ENCODE measurements at regions not wholly inside any gene's neighbourhood (a gene's known extent, or its start where the extent isn't known, plus 50 kb on each side); places are given as distances from the start of the nearest gene placed in this dataset.

GRCh38 chr6:27836783-27837624 is 75.2 kb downstream of the OR2B2 start (continued):
- TF ChIP-seq ETV6 (CRISPR knock-in tag; conservative IDR thresholded peaks at IDR 0.05): no peak; the same call in 1 of the 2 replicates
- TF ChIP-seq GATAD2A (CRISPR knock-in tag; IDR thresholded peaks at IDR 0.05): peak; percentile 55
- TF ChIP-seq RFX3 (CRISPR knock-in tag; IDR thresholded peaks at IDR 0.05): no peak
- TF ChIP-seq TFDP1 (CRISPR knock-in tag; IDR thresholded peaks at IDR 0.05; ENCODE audit: borderline replicate concordance): no peak; the same call in 1 of the 2 replicates
- no peak for TF ChIP-seq RBAK (CRISPR knock-in tag; IDR thresholded peaks at IDR 0.05)
- no peak for TF ChIP-seq HIVEP1 (CRISPR knock-in tag; IDR thresholded peaks at IDR 0.05)
- TF ChIP-seq CBX1 (IDR thresholded peaks at IDR 0.05; ENCODE audit: low read depth): no peak
- TF ChIP-seq RAD51 (IDR thresholded peaks at IDR 0.05; ENCODE audit: borderline replicate concordance): no peak
- TF ChIP-seq ZNF891 (CRISPR knock-in tag; IDR thresholded peaks at IDR 0.05): peak; percentile 62; the same call in 1 of the 2 replicates
- no peak for TF ChIP-seq ZNF225 (CRISPR knock-in tag; IDR thresholded peaks at IDR 0.05)
- TF ChIP-seq ZNF687 (CRISPR knock-in tag; IDR thresholded peaks at IDR 0.05): no peak; the same call in 1 of the 2 replicates
- TF ChIP-seq ZFAT (CRISPR knock-in tag; conservative IDR thresholded peaks at IDR 0.05): 0 out of 2 replicates have a peak, but pooled peaks have one; percentile 55
- no peak for TF ChIP-seq ZNF282 (IDR thresholded peaks at IDR 0.05; ENCODE audit: partially characterized antibody)
- TF ChIP-seq ARID3A (IDR thresholded peaks at IDR 0.05; ENCODE audit: low read depth, low read length): no peak; the same call in 1 of the 2 replicates
- no peak for TF ChIP-seq U2AF2 (IDR thresholded peaks at IDR 0.05; ENCODE audit: low read depth, low read length)
- TF ChIP-seq CBX5 (CRISPR knock-in tag; IDR thresholded peaks at IDR 0.05; ENCODE audit: borderline replicate concordance): no peak; the same call in 1 of the 2 replicates
- no peak for TF ChIP-seq SCMH1 (CRISPR knock-in tag; IDR thresholded peaks at IDR 0.05; ENCODE audit: borderline replicate concordance)
- TF ChIP-seq ZNF644 (CRISPR knock-in tag; IDR thresholded peaks at IDR 0.05; ENCODE audit: low read depth): no peak
- TF ChIP-seq NFIB (CRISPR knock-in tag; IDR thresholded peaks at IDR 0.05; ENCODE audit: borderline replicate concordance): no peak
- no peak; the same call in 1 of the 2 replicates for TF ChIP-seq ARNT2 (CRISPR knock-in tag; IDR thresholded peaks at IDR 0.05; ENCODE audit: low read depth)
- no peak; the same call in none of the 2 replicates for TF ChIP-seq KAT7 (CRISPR knock-in tag; IDR thresholded peaks at IDR 0.05; ENCODE audit: borderline replicate concordance)
- TF ChIP-seq BRD4 (CRISPR knock-in tag; IDR thresholded peaks at IDR 0.05): peak; percentile 64
- TF ChIP-seq MYPOP (CRISPR knock-in tag; IDR thresholded peaks at IDR 0.05): no peak

Measured in HepG2 (cell line).